Uterus (tissue), 3 donors: ENCODE measurements at regions not wholly inside any gene's neighbourhood (a gene's known extent, or its start where the extent isn't known, plus 50 kb on each side); places are given as distances from the start of the nearest gene placed in this dataset.

Source experiments
- DNase-seq, 2 donors: peaks; one replicate each; pipeline ENCODE4 v3.0.0-alpha.2; 2019 to 2020
- H3K27ac ChIP-seq, 2 donors: fragments of 200-600 bp; sonication (generic); 1 replicate in 1 of 2; 2 replicates in 1 of 2; pipeline ENCODE4 v1.5.1; 2016 to 2018
- H3K27me3 ChIP-seq, 2 donors: fragments of 200-600 bp; sonication (generic); one replicate each; pipeline ENCODE4 v1.5.1; 2018 to 2019; ENCODE audit warnings: control low read depth in 1 of 2
- H3K36me3 ChIP-seq, 2 donors: fragments of 200-600 bp; sonication (generic); one replicate each; pipeline ENCODE4 v1.5.1; 2019; ENCODE audit warnings: control low read depth in 1 of 2
- H3K4me1 ChIP-seq, 2 donors: fragments of 200-600 bp; sonication (generic); one replicate each; pipeline ENCODE4 v1.5.1; 2018 to 2019; ENCODE audit warnings: control low read depth in 1 of 2
- H3K4me3 ChIP-seq, 2 donors: fragments of 200-600 bp; sonication (generic); 1 replicate in 1 of 2; 2 replicates in 1 of 2; pipeline ENCODE4 v1.5.1; 2018 to 2019; ENCODE audit warnings: mild to moderate bottlenecking in 1 of 2
- H3K9me3 ChIP-seq, 2 donors: fragments of 200-600 bp; sonication (generic); one replicate each; pipeline ENCODE4 v1.5.1; 2019; ENCODE audit warnings: control low read depth in 1 of 2
- POLR2A ChIP-seq, 2 donors: fragments of 450-650 bp; IDR thresholded peaks; one replicate each; pipeline ENCODE4 v1.6.1; 2016; ENCODE audit warnings: antibody characterized with exemption in 2 of 2, mild to moderate bottlenecking in 1 of 2, moderate library complexity in 1 of 2
- intact Hi-C: fragments of 100-400 bp; cut with DNase I; formaldehyde crosslinking; loops from one replicate; pipeline ENCODE4 v1.15.1; 2023; ENCODE audit warnings: low total_unique reads
- TF ChIP-seq, protein P1 (sequence below), 4 experiments: fragments of 200-600 bp in 2 of 4; fragments of 450-650 bp in 2 of 4; sonication (generic) in 2 of 4; IDR thresholded peaks; one replicate each; pipeline ENCODE4 v1.5.1; 2016 to 2019; ENCODE audit warnings: antibody characterized with exemption in 4 of 4, mild to moderate bottlenecking in 2 of 4, moderate library complexity in 1 of 4
- donor health status: DM: yes; HTN: yes; CAD: no.

DNA sequence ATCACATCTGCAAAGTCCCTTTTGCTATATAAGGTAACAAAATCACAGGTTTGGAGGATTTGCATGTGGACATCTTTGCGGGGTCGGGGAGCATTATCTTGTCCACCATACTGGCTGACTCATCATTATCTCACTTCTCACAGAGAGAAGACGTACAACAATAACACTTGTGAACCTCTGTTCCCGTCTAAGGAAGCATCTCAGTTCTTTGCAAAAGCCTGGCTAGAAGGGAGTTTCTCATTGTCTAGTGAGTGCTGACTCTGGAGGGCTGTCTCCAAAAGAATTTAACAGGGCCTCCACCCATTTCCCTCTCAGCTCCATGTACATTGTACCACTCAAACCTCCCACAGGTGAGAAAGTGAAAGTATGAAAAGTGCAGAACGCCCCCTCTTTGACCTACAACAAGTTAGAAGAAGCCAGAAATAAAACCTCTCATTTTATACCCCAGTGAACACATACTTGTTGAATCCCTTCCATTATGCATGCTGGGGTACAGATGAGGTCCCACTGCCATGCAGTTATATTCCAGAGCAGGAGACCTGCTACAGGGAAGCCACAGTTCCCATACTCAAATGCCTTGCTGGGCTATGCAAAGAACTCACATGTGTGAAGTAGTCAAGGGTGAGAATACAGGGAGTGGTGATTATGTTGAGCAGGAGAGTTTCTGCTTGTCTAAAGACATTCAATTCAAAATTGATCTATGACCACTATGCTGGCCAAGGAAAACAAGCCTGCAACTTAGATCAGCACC, 121.7 kb upstream of the PRDX6 start:
- Histone ChIP-seq H3K4me3 (no peak overlapping the region), H3K4me1 (no peaks in the 10 kb centered on the region), H3K9me3 (no peaks in the 10 kb centered on the region), H3K27me3 (no peaks in the 10 kb centered on the region), H3K27ac (no peak overlapping the region), H3K36me3 (no peaks in the 10 kb centered on the region)
- no peak for DNase-seq
- no peak for TF ChIP-seq POLR2A (IDR thresholded peaks at IDR 0.05)
- TF ChIP-seq, protein P1, sequence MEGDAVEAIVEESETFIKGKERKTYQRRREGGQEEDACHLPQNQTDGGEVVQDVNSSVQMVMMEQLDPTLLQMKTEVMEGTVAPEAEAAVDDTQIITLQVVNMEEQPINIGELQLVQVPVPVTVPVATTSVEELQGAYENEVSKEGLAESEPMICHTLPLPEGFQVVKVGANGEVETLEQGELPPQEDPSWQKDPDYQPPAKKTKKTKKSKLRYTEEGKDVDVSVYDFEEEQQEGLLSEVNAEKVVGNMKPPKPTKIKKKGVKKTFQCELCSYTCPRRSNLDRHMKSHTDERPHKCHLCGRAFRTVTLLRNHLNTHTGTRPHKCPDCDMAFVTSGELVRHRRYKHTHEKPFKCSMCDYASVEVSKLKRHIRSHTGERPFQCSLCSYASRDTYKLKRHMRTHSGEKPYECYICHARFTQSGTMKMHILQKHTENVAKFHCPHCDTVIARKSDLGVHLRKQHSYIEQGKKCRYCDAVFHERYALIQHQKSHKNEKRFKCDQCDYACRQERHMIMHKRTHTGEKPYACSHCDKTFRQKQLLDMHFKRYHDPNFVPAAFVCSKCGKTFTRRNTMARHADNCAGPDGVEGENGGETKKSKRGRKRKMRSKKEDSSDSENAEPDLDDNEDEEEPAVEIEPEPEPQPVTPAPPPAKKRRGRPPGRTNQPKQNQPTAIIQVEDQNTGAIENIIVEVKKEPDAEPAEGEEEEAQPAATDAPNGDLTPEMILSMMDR (IDR thresholded peaks at IDR 0.05): no peak
- intact Hi-C loops: no loop called here

DNA sequence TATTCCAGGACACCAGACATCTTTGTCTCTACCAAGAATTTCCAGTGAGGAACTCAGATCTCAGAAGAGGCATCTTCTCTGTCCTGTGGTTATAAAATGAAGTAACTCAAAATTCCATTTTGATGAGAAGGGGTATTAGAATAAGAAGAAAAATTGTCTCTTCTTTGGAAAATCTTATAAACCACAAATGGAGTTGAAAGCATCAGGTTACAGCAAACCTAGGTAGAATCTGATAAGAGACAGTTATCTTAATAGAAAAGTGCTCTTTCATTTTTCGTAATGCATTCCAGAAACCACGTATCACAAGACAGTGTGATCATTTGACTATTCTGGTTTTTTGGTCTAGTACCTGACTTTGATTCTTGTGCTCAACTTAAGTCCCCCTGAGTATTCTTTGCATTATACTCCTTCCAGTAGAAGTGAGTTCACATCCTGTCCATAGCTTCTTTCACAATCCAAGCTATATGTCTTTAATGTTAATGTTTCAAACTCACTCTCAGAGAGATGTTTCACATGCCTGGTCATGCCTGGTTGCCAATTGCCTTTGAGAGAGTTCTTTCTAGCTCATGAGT, 120.9 kb upstream of the PRDX6 start:
- no peaks in the 10 kb centered on the region for H3K9me3 ChIP-seq
- no peaks in the 10 kb centered on the region for H3K27me3 ChIP-seq
- no peak overlapping the region for H3K4me3 ChIP-seq
- no peak for DNase-seq
- no peaks in the 10 kb centered on the region for H3K36me3 ChIP-seq
- no peak for TF ChIP-seq POLR2A (IDR thresholded peaks at IDR 0.05)
- TF ChIP-seq, protein P1 (IDR thresholded peaks at IDR 0.05): no peak
- intact Hi-C loops: no loop called here
- H3K4me1 ChIP-seq: no peaks in the 10 kb centered on the region
- H3K27ac ChIP-seq: no peak overlapping the region

DNA sequence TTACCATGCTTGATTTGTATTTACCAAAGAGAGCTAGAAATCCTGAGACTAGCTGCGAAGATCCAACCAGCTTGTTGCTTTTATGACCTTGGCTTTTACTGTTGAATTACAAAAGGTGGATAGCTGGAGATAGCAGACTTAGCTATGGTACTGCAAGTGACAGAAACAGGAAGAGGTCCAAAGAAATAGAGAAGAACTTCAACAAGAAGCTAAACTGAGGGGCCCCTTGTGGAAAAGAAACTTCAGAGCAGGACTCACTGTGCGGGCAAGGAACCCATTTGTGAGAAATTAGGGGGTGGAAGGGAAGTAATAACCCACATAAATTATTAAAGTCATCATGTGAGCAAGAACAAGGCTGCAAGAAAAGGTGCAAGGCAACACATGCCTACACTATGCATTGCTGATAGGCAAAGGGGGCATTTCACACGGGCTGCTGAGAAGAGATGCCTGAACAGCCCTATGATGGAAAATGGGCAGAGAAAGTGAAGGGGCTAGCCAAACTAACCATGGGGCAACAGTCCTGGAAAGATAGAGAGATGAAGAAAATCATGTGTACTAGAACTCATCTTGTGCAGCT, 116.6 kb upstream of the PRDX6 start:
- intact Hi-C loops: no loop called here
- Histone ChIP-seq H3K4me3 (no peak overlapping the region), H3K27ac (no peak overlapping the region), H3K4me1 (no peaks in the 10 kb centered on the region), H3K27me3 (no peaks in the 10 kb centered on the region), H3K36me3 (no peaks in the 10 kb centered on the region), H3K9me3 (no peaks in the 10 kb centered on the region)
- TF ChIP-seq, protein P1 (IDR thresholded peaks at IDR 0.05): no peak
- no peak for TF ChIP-seq POLR2A (IDR thresholded peaks at IDR 0.05)
- no peak for DNase-seq

GRCh38 chr1:173362543-173362942, 114.6 kb upstream of the PRDX6 start:
- no peak overlapping the region for H3K27ac ChIP-seq
- TF ChIP-seq, protein P1 (IDR thresholded peaks at IDR 0.05): no peak
- TF ChIP-seq POLR2A (IDR thresholded peaks at IDR 0.05): no peak
- no peak for DNase-seq

DNA sequence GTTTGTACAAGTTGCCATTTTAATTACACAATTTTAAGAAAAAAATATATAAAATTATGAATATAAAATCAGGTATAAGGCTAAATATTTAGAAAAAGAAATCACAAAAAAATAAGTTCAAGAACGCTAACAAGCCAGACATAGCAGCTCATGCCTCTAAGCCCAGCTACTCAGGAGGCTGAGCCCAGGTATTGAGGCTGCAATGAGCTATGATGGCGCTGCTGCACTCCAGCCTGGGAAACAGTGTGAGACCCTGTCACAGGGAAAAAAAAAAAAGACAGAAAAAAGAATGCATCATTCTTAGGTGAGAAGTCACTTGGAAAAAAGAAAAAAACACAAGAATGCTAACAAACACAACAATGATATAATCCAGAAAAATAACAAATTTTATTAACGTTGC, 112.3 kb upstream of the PRDX6 start:
- Histone ChIP-seq H3K4me3 (no peak overlapping the region), H3K9me3 (no peaks in the 10 kb centered on the region), H3K4me1 (no peaks in the 10 kb centered on the region), H3K27ac (no peak overlapping the region), H3K27me3 (no peaks in the 10 kb centered on the region), H3K36me3 (no peaks in the 10 kb centered on the region)
- DNase-seq: no peak
- TF ChIP-seq, protein P1 (IDR thresholded peaks at IDR 0.05): no peak
- no peak for TF ChIP-seq POLR2A (IDR thresholded peaks at IDR 0.05)
- intact Hi-C loops: no loop called here

More at GRCh38 chr1:173362543-173362942, 114.6 kb upstream of the PRDX6 start:
- Histone ChIP-seq H3K4me3 (no peak overlapping the region), H3K9me3 (no peaks in the 10 kb centered on the region), H3K36me3 (no peaks in the 10 kb centered on the region), H3K27me3 (no peaks in the 10 kb centered on the region), H3K4me1 (no peaks in the 10 kb centered on the region)
- intact Hi-C loops: no loop called here
